ENCODE measurements at regions not wholly inside any gene's neighbourhood (a gene's known extent, or its start where the extent isn't known, plus 50 kb on each side); places are given as distances from the start of the nearest gene placed in this dataset.
"Not testable (repeated sequence)": the region's sequence is repeated elsewhere in the genome, so short reads cannot be mapped to it uniquely, and the experiment has no call there.

DNA sequence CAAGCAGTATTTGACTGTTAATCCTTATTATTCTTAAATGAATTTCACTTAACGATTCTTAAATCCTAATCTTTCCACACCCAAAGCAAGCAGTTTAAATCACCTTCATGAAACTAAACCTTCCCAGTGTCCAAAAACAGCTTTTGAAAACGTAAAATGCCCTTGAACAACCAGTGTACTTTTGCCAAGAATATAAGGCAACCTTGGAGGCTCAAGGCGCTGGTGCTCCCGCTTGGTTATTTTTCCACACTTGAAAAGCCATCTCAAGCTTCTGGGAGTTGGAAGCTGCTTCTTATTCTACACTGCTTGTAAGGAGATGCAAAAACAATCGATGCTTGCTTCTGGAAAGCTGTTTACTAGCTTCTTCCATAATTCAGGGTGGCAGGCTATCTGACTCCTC is 625.7 kb downstream of the HTR1B start:
- DNase-seq = no peak

DNA sequence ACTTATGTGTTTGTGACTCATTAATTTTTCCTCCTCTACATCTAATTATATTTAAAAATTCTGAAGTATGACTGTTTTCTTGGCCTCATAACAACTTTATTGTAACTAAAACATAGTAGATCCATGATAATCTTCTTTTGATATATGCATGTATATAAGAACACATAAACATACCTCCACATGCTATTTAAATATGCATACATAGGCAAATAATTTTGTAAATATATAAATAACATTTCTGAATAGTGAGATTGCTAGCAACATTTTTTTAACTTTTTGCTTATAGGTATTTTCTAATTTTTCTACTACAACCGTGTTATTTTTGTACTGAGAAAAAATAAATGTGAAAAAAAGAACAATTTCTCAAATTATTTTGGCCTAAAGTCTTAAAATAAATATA is 627.6 kb downstream of the HTR1B start:
- DNase-seq = no peak

DNA sequence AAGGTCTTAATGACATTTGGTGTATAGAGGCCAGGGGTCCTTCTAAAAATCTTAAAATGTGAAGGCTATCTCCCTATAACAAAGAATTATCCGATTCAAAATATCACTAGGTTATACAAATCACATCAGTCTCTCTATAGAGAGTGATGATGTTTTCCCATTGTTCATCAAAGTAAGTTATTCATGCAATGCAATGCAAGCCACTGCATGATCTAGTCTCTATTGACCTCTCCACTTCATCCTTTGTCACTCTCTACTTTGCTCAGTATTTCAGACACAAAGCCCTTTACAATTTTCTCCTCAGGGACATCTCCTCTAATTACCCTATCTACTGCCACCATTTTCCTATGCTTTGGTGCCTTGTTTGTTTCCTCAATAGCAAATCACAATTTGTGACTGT is 628.0 kb downstream of the HTR1B start:
- no peak for DNase-seq

GRCh38 chr6:76834399-76834798 is 628.9 kb downstream of the HTR1B start:
- no peak for DNase-seq

DNA sequence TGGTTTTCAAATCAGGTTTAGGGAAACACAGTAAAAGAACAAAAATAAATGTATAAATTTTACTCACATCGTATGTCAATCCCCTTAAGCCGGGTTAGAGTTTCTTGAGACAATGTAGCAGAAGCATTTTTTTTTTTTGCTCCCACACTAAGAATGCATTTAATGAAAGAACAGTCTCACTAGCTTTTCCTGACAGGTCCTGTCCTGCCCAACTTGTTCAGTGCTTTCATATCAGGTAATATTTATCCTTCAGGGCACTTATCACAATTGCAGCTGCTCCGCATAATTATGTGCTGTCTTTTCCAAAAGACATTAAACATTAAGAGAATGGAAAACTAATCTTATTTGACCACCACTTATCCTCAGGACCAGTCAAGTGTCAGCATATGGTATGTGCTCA is 632.0 kb downstream of the HTR1B start:
- no peak for DNase-seq

DNA sequence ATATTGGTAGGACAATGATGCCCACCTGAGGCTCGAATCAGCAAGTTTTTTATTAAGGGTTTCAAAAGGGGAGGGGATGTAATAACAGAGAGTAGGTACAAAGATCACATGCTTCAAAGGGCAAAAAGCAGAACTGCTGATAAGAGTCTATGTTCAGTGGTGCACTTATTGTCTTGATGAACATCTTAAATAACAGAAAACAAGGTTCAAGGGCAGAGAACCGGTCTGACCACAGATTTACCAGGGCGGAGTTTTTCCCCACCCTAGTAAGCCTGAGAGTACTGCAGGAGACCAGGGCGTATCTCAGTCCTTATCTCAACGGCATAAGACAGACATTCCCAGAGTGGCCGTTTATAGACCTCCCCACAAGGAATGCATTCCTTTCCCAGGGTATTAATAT is 639.7 kb downstream of the HTR1B start:
- DNase-seq = not testable (repeated sequence)

GRCh38 chr6:76818451-76818850 is 644.8 kb downstream of the HTR1B start:
- no peak for DNase-seq

GRCh38 chr6:76817429-76817828 is 645.9 kb downstream of the HTR1B start:
- DNase-seq = no peak

DNA sequence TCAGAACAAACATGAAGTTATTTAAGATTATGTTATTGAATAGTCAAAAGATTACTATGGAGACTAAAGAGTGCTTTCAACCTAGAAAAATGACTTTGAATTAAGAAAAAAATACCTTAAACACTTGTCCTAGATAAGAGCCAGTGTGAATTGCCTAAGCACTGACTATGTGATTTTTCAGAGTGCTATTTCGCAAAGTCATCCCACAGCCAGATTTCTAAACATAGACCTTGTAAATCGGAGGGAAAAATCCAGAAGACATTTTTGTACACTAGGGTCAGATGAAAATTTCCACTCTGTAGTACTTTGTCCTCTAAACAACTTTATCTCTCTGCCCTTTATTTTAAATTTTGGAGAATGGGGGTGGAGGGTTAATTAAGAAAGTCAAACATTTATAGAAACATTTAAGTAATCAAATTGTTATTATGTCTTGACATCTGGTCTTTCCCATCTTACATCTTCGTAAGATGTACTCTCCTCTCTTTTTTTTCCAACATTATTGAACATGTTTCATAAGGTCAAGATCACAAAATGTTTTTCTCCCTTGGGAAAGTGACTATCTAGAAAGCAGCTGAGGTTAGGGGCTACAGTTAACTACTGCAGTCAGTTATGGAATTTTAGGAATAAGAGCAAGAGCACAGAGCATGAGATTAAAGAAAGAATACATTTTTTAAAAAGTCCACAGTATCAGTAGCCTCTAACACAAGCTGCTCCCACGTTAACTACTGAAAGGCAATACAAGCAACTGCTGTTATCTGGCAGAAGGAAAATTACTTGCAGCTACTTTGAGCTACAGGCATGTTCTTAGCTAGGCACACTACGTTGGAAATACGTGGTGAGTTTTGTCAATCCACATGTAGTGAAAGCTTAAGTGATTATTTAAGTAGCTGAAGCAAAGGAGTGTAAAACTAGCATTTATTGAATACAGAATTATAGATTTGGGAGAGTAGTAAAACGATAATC is 648.5 kb downstream of the HTR1B start:
- DNase-seq = no peak

GRCh38 chr6:76810286-76810685 is 653.0 kb downstream of the HTR1B start:
- DNase-seq = no peak

DNA sequence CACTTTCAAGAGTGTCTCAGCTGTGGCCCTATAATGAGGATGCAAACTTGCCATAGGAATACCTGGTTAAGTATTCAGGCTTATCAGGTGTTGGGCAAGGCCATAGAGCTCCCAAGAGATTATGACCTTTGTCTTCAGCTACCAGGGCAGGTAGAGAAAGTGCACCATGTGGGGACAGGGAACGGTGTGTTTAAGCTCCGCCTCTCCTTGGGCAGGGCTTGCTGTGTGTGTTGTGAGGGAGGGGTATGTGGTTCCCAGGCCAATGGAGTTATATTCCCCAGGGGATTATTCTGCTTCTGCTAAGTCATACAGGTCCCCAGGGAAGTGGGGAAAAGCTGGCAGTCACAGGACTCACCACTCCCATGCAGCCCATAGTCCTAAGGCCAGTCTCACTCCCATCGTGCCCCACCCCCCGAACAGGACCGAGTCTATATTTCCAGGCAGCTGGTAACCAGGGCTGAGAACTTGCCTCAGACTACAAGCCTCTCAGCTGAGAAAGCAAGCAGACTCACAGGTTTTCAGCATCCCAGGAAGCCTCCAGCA is 660.2 kb downstream of the HTR1B start:
- no peak for DNase-seq

GRCh38 chr6:76792394-76792793 is 670.9 kb downstream of the HTR1B start:
- no peak for DNase-seq

DNA sequence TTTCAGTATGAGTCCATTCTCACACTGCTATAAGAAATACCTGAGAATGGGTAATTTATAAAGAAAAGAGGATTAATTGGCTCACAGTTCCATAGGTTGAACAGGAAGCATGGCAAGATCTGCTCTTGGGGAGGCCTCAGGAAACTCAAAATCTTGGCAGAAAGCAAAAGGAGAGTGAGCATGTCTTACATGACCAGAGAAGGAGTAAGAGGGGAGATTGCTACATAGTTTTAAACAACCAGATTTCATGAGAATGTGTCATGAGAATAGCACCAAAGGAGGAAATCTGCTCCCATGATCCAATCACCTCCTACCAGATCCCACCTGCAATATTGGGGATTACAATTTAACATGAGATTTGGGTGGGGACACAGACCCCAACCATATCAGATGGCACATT is 672.4 kb downstream of the HTR1B start:
- no peak for DNase-seq

GRCh38 chr6:76790045-76790796 is 673.1 kb downstream of the HTR1B start:
- DNase-seq = no peak

GRCh38 chr6:76789580-76789979 is 673.7 kb downstream of the HTR1B start:
- no peak for DNase-seq

- DNase-seq = no peak
Observed at GRCh38 chr6:76788155-76788554, 675.1 kb downstream of the HTR1B start.

DNA sequence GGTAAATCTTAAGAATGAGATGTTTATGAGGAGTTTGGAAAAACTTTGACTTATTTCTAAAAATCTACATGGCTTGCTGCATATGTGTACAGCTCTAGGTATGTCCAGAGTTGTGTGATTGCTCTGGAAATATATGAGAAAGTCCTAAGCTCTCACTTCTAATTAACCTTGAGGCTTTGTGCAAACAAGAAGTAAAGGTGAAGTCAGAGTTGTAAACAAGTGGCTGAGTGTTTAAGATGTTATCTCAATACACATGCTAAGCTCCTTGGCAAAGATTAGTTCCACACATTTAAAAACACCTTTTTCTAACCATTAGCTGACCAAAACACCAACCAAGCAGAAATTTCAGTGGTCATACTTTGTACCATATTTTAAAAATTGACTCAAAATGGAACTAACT is 684.2 kb downstream of the HTR1B start:
- DNase-seq = no peak

- DNase-seq = no peak
Observed at GRCh38 chr6:76776876-76777275, 686.4 kb downstream of the HTR1B start.

GRCh38 chr6:76774781-76775384 is 688.4 kb downstream of the HTR1B start:
- DNase-seq = no peak

DNA sequence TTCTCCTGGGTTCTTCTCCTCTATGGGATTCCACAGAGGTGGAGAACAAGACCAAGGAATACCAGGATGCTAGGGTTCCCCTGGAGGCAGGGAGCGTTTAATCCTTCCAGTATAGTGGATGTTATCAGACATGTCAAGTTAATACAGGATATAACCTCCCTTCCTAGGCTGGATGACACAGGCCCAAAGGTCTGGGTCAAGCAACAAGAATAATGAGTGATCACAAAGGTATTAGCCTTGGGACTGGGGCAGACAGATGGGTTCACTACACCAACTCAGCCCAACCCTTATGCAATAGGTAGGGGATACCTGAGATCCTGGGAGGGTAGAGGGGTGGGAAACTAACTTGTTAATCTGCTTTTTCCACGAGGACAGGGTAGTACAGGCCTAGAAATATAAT is 690.3 kb downstream of the HTR1B start:
- no peak for DNase-seq

GRCh38 chr6:76771059-76771634 is 692.1 kb downstream of the HTR1B start:
- DNase-seq = no peak

DNA sequence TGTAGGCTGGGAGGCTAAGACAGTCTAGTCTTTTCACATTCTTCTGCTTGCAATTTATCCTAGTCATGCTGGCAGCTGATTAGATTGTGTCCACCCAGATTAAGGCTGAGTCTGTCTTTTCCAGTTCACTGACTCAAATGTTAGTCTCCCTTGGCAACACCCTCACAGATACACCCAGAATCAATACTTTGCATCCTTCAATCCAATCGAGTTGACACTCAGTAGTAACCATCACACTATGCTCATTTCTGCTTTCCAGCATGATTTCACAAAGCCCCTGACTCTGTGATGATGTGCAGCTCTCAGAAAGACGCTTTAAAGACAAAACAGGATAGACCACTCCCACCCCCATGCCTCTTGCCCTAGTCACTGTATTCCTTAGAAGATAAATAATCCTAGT is 693.0 kb downstream of the HTR1B start:
- no peak for DNase-seq

DNA sequence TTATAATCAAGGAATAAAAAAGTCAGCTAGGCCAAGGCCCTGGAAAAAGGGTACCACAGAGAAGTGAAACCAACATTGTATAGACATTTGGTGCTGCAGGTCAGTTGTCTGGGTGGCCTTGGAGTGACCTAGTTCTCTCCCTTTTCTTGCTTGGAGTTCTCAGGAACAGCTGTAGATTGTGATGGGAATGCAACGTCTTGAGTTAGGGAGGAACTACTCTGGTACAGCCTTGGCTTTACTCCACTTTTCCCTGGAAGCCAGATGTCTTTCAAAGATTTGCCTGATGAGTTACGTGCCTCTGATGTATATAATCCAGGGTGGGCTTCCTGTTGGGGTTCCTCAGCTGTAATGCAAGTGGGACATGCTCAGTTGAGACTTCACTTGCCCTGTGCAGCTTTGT is 694.7 kb downstream of the HTR1B start:
- DNase-seq = no peak
